NCI-H510A (cell line): ENCODE measurements at regions not wholly inside any gene's neighbourhood (a gene's known extent, or its start where the extent isn't known, plus 50 kb on each side); places are given as distances from the start of the nearest gene placed in this dataset.
"Not testable (repeated sequence)": the region's sequence is repeated elsewhere in the genome, so short reads cannot be mapped to it uniquely, and the experiment has no call there.

Experiments used
- DNase-seq: peaks from one replicate; lab custom pipeline; 2025; lab: John Stamatoyannopoulos, UW

DNA sequence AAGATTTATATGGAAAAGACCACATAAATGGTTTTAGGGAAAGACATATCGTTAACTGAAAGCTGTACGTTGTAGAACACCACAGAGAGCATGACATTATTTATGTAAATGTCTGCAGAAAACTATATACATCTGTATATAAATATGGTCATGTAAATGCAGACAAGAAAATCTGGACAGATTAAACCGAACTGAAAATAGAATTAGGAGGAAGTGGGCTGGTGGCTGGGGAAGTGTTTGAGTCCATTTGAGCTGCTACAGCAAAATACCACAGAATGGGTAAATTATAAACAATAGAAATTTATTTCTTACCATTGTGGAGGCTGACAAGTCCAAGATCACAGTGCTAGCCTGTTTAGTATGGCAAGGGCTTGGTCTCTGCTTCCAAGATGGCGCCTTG is 56.3 kb upstream of the USP6NL start:
- no peak for DNase-seq

DNA sequence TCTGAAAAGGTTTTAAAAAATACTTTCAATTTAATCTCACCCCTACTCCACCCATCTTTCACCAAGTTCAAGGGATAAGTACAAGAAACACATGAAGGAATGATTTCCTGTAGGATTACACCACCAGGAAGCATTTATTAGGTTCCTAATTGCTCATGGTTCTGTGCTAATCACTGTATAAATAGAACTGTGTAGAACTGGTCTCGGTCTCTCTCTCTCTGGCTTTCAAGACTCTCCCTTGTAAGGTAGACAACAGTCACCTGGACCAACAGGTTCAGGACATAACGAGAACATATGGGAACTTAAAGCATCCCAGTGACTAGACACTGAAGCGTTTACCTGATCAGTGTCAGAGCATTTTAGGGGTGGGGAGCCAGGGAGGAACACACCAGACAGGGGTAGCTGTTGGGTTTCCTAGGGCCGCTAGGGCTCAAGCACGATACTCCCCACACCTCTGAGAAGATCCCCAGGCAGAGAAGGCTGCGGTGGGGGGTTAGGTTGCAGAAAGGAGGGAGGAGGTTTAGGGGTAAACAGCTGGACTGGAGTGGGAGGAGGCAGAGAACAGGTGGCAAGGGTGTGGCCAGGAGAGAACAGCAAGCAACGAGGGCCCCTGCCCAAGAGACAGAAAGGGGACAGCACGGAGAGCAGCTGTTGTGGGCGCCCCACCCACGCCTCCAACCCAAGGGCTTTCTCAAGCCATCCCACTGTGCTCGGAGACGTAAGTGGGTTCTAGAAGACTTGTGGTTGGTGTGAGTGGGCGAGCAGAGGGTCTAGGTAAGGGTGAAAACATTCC is 52.5 kb upstream of the USP6NL start:
- no peak for DNase-seq

DNA sequence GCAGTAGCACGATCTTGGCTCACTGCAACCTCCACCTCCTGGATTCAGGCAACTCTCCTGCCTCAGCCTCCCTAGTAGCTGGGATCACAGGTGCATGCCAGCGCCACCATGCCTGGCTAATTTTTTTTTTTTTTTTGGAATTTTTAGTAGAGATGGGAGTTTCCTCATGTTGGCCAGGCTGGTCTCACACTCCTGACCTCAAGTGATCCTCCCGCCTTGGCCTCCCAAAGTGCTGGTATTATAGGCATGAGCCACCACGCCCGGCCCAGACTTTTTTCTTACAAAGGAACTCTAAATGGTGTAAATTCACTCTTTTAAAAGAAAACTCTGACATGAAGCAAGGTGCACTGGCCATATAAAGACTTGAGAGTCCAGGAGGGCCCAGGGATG is 51.7 kb upstream of the USP6NL start:
- DNase-seq: not testable (repeated sequence)

DNA sequence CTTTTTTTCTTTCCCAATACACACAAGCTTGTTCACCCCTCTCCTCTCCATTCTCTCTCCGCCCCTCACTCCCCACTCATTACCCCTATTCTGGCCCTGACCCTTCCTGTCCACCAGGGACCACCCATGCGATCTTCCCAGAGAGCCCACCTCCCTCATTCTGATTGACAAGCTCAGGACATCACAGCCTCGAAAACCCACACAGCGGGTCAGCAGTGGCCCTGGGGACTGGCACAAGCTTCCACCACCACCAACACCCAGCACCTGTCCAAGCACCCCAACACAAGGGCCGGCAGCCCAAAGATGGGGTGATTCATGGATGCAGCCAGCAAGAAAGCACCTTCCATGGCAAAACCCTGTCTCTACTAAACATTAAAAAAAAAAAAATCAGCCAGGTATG is 50.0 kb upstream of the USP6NL start:
- DNase-seq: no peak
